ENCODE measurements at regions not wholly inside any gene's neighbourhood (a gene's known extent, or its start where the extent isn't known, plus 50 kb on each side); places are given as distances from the start of the nearest gene placed in this dataset.

DNA sequence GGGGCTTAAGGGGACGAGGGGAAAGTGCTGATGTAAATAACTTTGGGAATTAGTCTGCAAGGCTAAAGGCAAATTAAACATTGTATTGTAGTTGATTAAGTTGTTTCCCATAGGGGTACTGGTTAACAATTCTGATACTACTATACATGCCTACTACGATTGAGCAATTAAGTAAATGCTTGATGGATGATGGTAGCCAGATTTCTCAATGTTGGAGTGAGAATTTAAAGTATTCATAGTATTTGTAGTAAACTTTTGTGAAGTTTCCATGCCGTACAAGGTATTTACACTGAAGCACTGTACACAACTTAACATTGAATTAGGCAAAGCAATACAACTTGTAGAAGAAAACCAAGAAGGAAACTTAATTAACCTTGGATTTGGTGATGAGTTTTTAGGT is 852.3 kb downstream of the QKI start:
- TF ChIP-seq, protein P1, sequence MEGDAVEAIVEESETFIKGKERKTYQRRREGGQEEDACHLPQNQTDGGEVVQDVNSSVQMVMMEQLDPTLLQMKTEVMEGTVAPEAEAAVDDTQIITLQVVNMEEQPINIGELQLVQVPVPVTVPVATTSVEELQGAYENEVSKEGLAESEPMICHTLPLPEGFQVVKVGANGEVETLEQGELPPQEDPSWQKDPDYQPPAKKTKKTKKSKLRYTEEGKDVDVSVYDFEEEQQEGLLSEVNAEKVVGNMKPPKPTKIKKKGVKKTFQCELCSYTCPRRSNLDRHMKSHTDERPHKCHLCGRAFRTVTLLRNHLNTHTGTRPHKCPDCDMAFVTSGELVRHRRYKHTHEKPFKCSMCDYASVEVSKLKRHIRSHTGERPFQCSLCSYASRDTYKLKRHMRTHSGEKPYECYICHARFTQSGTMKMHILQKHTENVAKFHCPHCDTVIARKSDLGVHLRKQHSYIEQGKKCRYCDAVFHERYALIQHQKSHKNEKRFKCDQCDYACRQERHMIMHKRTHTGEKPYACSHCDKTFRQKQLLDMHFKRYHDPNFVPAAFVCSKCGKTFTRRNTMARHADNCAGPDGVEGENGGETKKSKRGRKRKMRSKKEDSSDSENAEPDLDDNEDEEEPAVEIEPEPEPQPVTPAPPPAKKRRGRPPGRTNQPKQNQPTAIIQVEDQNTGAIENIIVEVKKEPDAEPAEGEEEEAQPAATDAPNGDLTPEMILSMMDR (IDR thresholded peaks at IDR 0.05; ENCODE audit: low read depth, low read length): no peak
- TF ChIP-seq EZH2phosphoT487 (IDR thresholded peaks at IDR 0.05; ENCODE audit: low read depth): no peak
